NCI-H187 treated with DMSO at 0.1 percent for 48 hours (cell line): ENCODE measurements at regions not wholly inside any gene's neighbourhood (a gene's known extent, or its start where the extent isn't known, plus 50 kb on each side); places are given as distances from the start of the nearest gene placed in this dataset.

Experiments used
- DNase-seq: peaks from one replicate; lab custom pipeline; 2025; lab: John Stamatoyannopoulos, UW

- DNase-seq: no peak
Observed at GRCh38 chr5:77569409-77569808, 69.1 kb downstream of the OTP start.

- DNase-seq: no peak
Observed at GRCh38 chr5:77568555-77568954, 70.0 kb downstream of the OTP start.

DNA sequence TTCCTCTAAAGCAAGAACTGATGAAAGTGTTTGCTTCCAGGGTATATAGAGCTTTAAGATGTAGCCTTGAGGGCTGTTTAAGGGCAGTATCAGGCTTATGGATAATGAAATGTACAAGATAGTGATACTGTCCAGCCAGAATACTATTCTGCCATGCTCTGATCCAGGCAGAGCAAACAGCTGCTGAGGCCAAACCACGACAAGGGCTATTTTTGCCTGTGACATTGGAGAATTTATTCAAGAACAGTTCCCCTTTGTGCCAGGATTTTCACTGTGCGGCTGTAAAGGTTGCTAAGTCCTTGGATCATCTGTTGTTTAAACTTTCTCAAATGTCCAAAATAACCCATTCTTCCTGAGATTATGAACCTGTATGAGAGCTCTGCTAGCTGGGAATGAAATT, 70.4 kb downstream of the OTP start:
- no peak for DNase-seq

- DNase-seq: no peak
Observed at GRCh38 chr5:77563475-77563874, 71.4 kb upstream of the WDR41 start.

DNA sequence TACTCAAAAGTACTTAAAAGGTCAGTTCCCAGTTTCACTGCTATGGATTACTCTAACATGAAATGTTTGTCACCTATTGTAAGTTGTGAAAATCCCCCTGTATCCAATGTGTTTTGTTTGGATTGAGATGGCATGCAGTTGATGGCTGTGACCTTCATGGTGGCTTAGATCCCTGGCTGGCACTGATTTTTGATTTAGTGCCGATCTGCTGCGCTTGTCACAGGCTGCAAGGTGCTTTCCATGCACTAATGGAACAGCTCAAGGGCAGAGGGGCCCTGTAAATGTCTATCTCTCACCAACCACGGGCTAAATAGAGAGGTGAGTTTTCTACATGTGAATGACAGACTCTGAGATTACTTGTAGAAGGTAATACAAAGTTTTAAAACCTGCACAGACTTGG, 69.8 kb upstream of the WDR41 start:
- DNase-seq: no peak

GRCh38 chr5:77560677-77561263, 68.7 kb upstream of the WDR41 start:
- peak; percentile 39 for DNase-seq

DNA sequence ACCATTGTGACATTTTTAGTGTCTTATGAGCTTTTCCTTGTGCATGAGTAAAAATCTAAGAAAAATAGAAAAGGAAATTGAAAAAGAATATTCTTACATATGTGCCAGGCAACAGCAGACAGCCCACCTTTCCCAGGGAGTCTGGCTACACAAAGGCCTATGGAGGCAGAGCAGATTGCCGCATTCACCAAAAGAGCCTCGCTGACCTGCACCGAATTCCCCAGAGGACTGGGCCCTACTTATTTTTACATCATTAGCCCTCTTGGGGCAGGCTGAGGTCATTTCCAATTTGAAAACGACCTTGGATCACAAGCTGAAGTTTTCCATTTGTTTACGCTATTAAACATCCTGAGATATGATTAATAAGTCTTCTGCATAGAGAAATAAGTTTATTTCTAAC, 66.2 kb upstream of the WDR41 start:
- no peak for DNase-seq

DNA sequence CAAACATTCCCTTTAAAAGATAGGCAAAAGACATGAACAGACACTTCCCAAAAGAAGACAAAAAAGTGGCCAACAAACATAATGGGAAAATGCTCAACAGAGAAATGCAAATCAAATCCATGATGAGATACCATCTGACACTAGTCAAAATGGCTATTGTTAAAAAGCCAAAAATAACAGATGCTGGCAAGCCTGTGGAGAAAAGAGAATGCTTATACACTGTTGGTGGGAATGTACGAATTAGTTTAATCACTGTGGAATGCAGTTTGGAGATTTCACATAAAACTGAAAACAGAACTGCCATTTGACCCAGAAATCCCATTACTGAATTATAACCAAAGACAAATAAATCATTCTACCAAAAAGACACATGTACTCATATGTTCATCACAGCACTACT, 58.3 kb upstream of the WDR41 start:
- DNase-seq: no peak

- DNase-seq: no peak
Observed at GRCh38 chr5:77545285-77545684, 53.2 kb upstream of the WDR41 start.
